Dendritic cell treated with granulocyte-macrophage colony-stimulating factor and Interleukin-4, amounts not matched to agents 40 ng/mL and 50 ng/mL, for 4 days (primary cell): ENCODE measurements at regions not wholly inside any gene's neighbourhood (a gene's known extent, or its start where the extent isn't known, plus 50 kb on each side); places are given as distances from the start of the nearest gene placed in this dataset.
"Not testable (repeated sequence)": the region's sequence is repeated elsewhere in the genome, so short reads cannot be mapped to it uniquely, and the experiment has no call there.

Source experiments
- H3K27ac Mint-ChIP-seq: one replicate; pipeline ENCODE4 v1.8.0; 2022; ENCODE audit warnings: mild to moderate bottlenecking, mixed read lengths
- H3K27me3 Mint-ChIP-seq: one replicate; pipeline ENCODE4 v1.8.0; 2022; ENCODE audit warnings: mild to moderate bottlenecking, mixed read lengths
- H3K36me3 Mint-ChIP-seq: one replicate; pipeline ENCODE4 v1.8.0; 2022; ENCODE audit warnings: low read depth, mixed read lengths
- H3K4me1 Mint-ChIP-seq: one replicate; pipeline ENCODE4 v1.8.0; 2022; ENCODE audit warnings: low read depth, mixed read lengths
- H3K4me3 Mint-ChIP-seq: one replicate; pipeline ENCODE4 v1.8.0; 2022; ENCODE audit warnings: mild to moderate bottlenecking, moderate library complexity, mixed read lengths
- H3K9me3 Mint-ChIP-seq: one replicate; pipeline ENCODE4 v1.8.0; 2022; ENCODE audit warnings: mixed read lengths
- intact Hi-C: fragments of 100-400 bp; cut with micrococcal nuclease; formaldehyde crosslinking; loops from one replicate; pipeline ENCODE4 v1.15.0; 2022

GRCh38 chrX:25144043-25144940 is 128.5 kb upstream of the ARX start:
- intact Hi-C loops, result loop anchor here (1.0 kb wide), 1 partner anchor 306 kb away; no protein-coding TSS in a partner anchor
- Mint-ChIP-seq H3K27ac (no peak overlapping the region), H3K4me3 (no peak overlapping the region), H3K9me3 (no peaks in the 10 kb centered on the region), H3K4me1 (no peaks in the 10 kb centered on the region), H3K27me3 (peaks cover 11% of the 10 kb centered on the region), H3K36me3 (no peaks in the 10 kb centered on the region)

- intact Hi-C loops, result no loop called here
These were observed 127.8 kb upstream of the ARX start for GRCh38 chrX:25143596-25143995.

GRCh38 chrX:25141684-25142083 is 125.9 kb upstream of the ARX start:
- Mint-ChIP-seq H3K4me3 (no peak overlapping the region), H3K36me3 (no peaks in the 10 kb centered on the region), H3K27me3 (peaks cover 11% of the 10 kb centered on the region), H3K9me3 (no peaks in the 10 kb centered on the region), H3K27ac (no peak overlapping the region), H3K4me1 (no peaks in the 10 kb centered on the region)
- intact Hi-C loops, result no loop called here

More at GRCh38 chrX:25143596-25143995, 127.8 kb upstream of the ARX start:
- Mint-ChIP-seq H3K36me3 (no peaks in the 10 kb centered on the region), H3K27me3 (peaks cover 11% of the 10 kb centered on the region), H3K9me3 (no peaks in the 10 kb centered on the region), H3K4me1 (no peaks in the 10 kb centered on the region), H3K4me3 (no peak overlapping the region), H3K27ac (no peak overlapping the region)

- H3K36me3 Mint-ChIP-seq, result no peaks in the 10 kb centered on the region
- intact Hi-C loops, result no loop called here
- no peaks in the 10 kb centered on the region for H3K4me1 Mint-ChIP-seq
- H3K9me3 Mint-ChIP-seq, result no peaks in the 10 kb centered on the region
- H3K4me3 Mint-ChIP-seq, result no peak overlapping the region
- peaks cover 5% of the 10 kb centered on the region for H3K27me3 Mint-ChIP-seq
- no peak overlapping the region for H3K27ac Mint-ChIP-seq
These were observed 115.3 kb upstream of the ARX start for GRCh38 chrX:25131055-25131454.

GRCh38 chrX:25130619-25131018 is 114.9 kb upstream of the ARX start:
- no peaks in the 10 kb centered on the region for H3K9me3 Mint-ChIP-seq
- intact Hi-C loops, result no loop called here

GRCh38 chrX:25125483-25125882 is 109.7 kb upstream of the ARX start:
- intact Hi-C loops, result no loop called here
- no peak overlapping the region for H3K27ac Mint-ChIP-seq
- no peaks in the 10 kb centered on the region for H3K36me3 Mint-ChIP-seq
- peaks cover 7% of the 10 kb centered on the region for H3K9me3 Mint-ChIP-seq
- H3K4me3 Mint-ChIP-seq, result no peak overlapping the region
- H3K4me1 Mint-ChIP-seq, result no peaks in the 10 kb centered on the region
- H3K27me3 Mint-ChIP-seq, result peaks cover 4% of the 10 kb centered on the region

More at GRCh38 chrX:25130619-25131018, 114.9 kb upstream of the ARX start:
- H3K27ac Mint-ChIP-seq, result no peak overlapping the region
- H3K4me3 Mint-ChIP-seq, result no peak overlapping the region
- no peaks in the 10 kb centered on the region for H3K36me3 Mint-ChIP-seq
- H3K27me3 Mint-ChIP-seq, result peaks cover 5% of the 10 kb centered on the region
- H3K4me1 Mint-ChIP-seq, result no peaks in the 10 kb centered on the region

- Mint-ChIP-seq H3K27me3 (peaks cover 4% of the 10 kb centered on the region), H3K4me1 (no peaks in the 10 kb centered on the region), H3K9me3 (peaks cover 7% of the 10 kb centered on the region), H3K4me3 (no peak overlapping the region), H3K36me3 (no peaks in the 10 kb centered on the region), H3K27ac (no peak overlapping the region)
- intact Hi-C loops, result no loop called here
These were observed 108.6 kb upstream of the ARX start for GRCh38 chrX:25124391-25124790.

- Mint-ChIP-seq H3K9me3 (no peaks in the 10 kb centered on the region), H3K4me3 (no peak overlapping the region), H3K36me3 (no peaks in the 10 kb centered on the region), H3K27ac (no peak overlapping the region), H3K27me3 (no peaks in the 10 kb centered on the region), H3K4me1 (no peaks in the 10 kb centered on the region)
- intact Hi-C loops, result no loop called here
These were observed 96.4 kb upstream of the ARX start for GRCh38 chrX:25112156-25112555.

- H3K4me1 Mint-ChIP-seq, result no peaks in the 10 kb centered on the region
These were observed 92.7 kb upstream of the ARX start for GRCh38 chrX:25108481-25108880.

GRCh38 chrX:25105221-25105620 is 89.5 kb upstream of the ARX start:
- no peak overlapping the region for H3K4me3 Mint-ChIP-seq
- no peaks in the 10 kb centered on the region for H3K36me3 Mint-ChIP-seq
- H3K27ac Mint-ChIP-seq, result no peak overlapping the region
- no peaks in the 10 kb centered on the region for H3K9me3 Mint-ChIP-seq
- H3K27me3 Mint-ChIP-seq, result no peaks in the 10 kb centered on the region
- intact Hi-C loops, result no loop called here
- H3K4me1 Mint-ChIP-seq, result no peaks in the 10 kb centered on the region

More at GRCh38 chrX:25108481-25108880, 92.7 kb upstream of the ARX start:
- no peak overlapping the region for H3K27ac Mint-ChIP-seq
- no peaks in the 10 kb centered on the region for H3K9me3 Mint-ChIP-seq
- no peak overlapping the region for H3K4me3 Mint-ChIP-seq
- intact Hi-C loops, result no loop called here
- no peaks in the 10 kb centered on the region for H3K36me3 Mint-ChIP-seq
- no peaks in the 10 kb centered on the region for H3K27me3 Mint-ChIP-seq

- H3K36me3 Mint-ChIP-seq, result no peaks in the 10 kb centered on the region
These were observed 80.8 kb upstream of the ARX start for GRCh38 chrX:25096522-25097045.

GRCh38 chrX:25091152-25091551 is 75.4 kb upstream of the ARX start:
- H3K36me3 Mint-ChIP-seq, H3K4me1 Mint-ChIP-seq, intact Hi-C loops, H3K27ac Mint-ChIP-seq, H3K4me3 Mint-ChIP-seq, H3K9me3 Mint-ChIP-seq, H3K27me3 Mint-ChIP-seq: not testable (repeated sequence)

More at GRCh38 chrX:25096522-25097045, 80.8 kb upstream of the ARX start:
- Mint-ChIP-seq H3K9me3 (no peaks in the 10 kb centered on the region), H3K27me3 (peaks cover 1% of the 10 kb centered on the region), H3K4me1 (no peaks in the 10 kb centered on the region), H3K27ac (no peak overlapping the region), H3K4me3 (no peak overlapping the region)
- intact Hi-C loops, result no loop called here

GRCh38 chrX:25084446-25084845 is 68.7 kb upstream of the ARX start:
- intact Hi-C loops, result no loop called here
- peaks cover 8% of the 10 kb centered on the region for H3K9me3 Mint-ChIP-seq
- no peaks in the 10 kb centered on the region for H3K4me1 Mint-ChIP-seq
- no peaks in the 10 kb centered on the region for H3K36me3 Mint-ChIP-seq
- H3K27ac Mint-ChIP-seq, result no peak overlapping the region
- H3K4me3 Mint-ChIP-seq, result no peak overlapping the region
- no peaks in the 10 kb centered on the region for H3K27me3 Mint-ChIP-seq

GRCh38 chrX:25083661-25084060 is 67.9 kb upstream of the ARX start:
- intact Hi-C loops, result no loop called here

More at GRCh38 chrX:25083661-25084060, 67.9 kb upstream of the ARX start:
- Mint-ChIP-seq H3K4me1 (no peaks in the 10 kb centered on the region), H3K9me3 (peaks cover under 1% of the 10 kb centered on the region), H3K27ac (no peak overlapping the region), H3K36me3 (no peaks in the 10 kb centered on the region), H3K27me3 (no peaks in the 10 kb centered on the region), H3K4me3 (no peak overlapping the region)
